Left lung (tissue), 4 donors: ENCODE measurements at regions not wholly inside any gene's neighbourhood (a gene's known extent, or its start where the extent isn't known, plus 50 kb on each side); places are given as distances from the start of the nearest gene placed in this dataset.

Experiments used
- ATAC-seq: fragments of 200-7000 bp; cut with Tn5 transposase; one replicate; pipeline ENCODE4 v1.9.1; 2020; ENCODE audit warnings: moderate library complexity
- DNase-seq, 4 donors: peaks; one replicate each; pipeline ENCODE4 v3.0.0-alpha.2; 2013 to 2020
- H3K27ac ChIP-seq, 2 donors: fragments of 200-600 bp; sonication (generic) in 1 of 2; one replicate each; pipeline versions ENCODE4 v1.5.0 to v1.8.0; 2020 to 2021
- H3K27me3 ChIP-seq, 2 donors: fragments of 200-600 bp; sonication (generic) in 1 of 2; one replicate each; pipeline versions ENCODE4 v1.5.0 to v1.8.0; 2020 to 2021
- H3K36me3 ChIP-seq, 2 donors: fragments of 200-600 bp; sonication (generic) in 1 of 2; one replicate each; pipeline versions ENCODE4 v1.5.0 to v1.8.0; 2020 to 2021
- H3K4me1 ChIP-seq, 2 donors: fragments of 200-600 bp; one replicate each; pipeline ENCODE4 v1.8.0; 2021
- H3K4me3 ChIP-seq, 2 donors: fragments of 200-600 bp; sonication (generic) in 1 of 2; one replicate each; pipeline versions ENCODE4 v1.5.0 to v1.8.0; 2020 to 2021; ENCODE audit warnings: mild to moderate bottlenecking in 1 of 2
- H3K9me3 ChIP-seq, 2 donors: fragments of 200-600 bp; sonication (generic) in 1 of 2; one replicate each; pipeline versions ENCODE4 v1.5.0 to v1.8.0; 2020 to 2021
- CTCF ChIP-seq, 2 donors: fragments of 200-600 bp; sonication (generic) in 1 of 2; IDR thresholded peaks; one replicate each; pipeline versions ENCODE4 v1.5.0 to v1.8.0; 2021; ENCODE audit warnings: antibody characterized with exemption in 2 of 2
- intact Hi-C, 2 donors: fragments of 100-400 bp; cut with DNase I; formaldehyde crosslinking; loops; one replicate each; pipeline versions ENCODE4 v1.11.2 to v1.14.2; 2022
- donor health status: DM: no; HTN: yes; CAD: no.
- donor health status: DM: no; HTN: no; CAD: no.

GRCh38 chr13:88376760-88377388 is 705.7 kb downstream of the SLITRK5 start:
- Histone ChIP-seq H3K36me3 (no peaks in the 10 kb centered on the region), H3K27me3 (no peaks in the 10 kb centered on the region), H3K4me1 (no peaks in the 10 kb centered on the region), H3K4me3 (no peak overlapping the region), H3K27ac (no peak overlapping the region), H3K9me3 (peaks cover 0 to 11% of the 10 kb centered on the region in 2 donors)
- intact Hi-C loops = no loop called here
- TF ChIP-seq CTCF (IDR thresholded peaks at IDR 0.05) = no peak
- ATAC-seq = peak; percentile 31
- no peak for DNase-seq

- Histone ChIP-seq H3K9me3 (peaks cover 0 to 11% of the 10 kb centered on the region in 2 donors), H3K36me3 (no peaks in the 10 kb centered on the region), H3K27me3 (no peaks in the 10 kb centered on the region), H3K4me1 (no peaks in the 10 kb centered on the region), H3K4me3 (no peak overlapping the region), H3K27ac (no peak overlapping the region)
- intact Hi-C loops = no loop called here
- no peak for TF ChIP-seq CTCF (IDR thresholded peaks at IDR 0.05)
- no peak for ATAC-seq
- no peak for DNase-seq
Observed at GRCh38 chr13:88377852-88378251, 706.7 kb downstream of the SLITRK5 start.

DNA sequence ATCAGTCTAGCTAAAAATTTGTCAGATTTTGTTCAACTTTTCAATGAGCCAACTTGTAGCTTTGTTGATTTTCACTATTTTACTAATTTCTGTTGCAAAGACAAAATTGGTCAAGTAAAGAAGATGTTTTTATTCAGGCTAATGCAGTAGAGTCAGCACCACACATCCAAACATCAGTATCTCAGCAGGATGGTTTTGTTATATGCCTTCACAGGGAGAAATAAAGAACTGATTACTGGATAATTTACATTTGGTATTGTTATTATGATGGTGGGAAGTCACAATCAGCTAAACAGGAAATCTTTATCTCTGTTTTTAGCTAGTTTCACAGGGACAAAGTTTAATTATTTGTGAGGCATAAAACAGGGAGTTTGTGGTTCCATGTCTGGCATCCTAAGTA is 713.4 kb downstream of the SLITRK5 start:
- no peak for ATAC-seq
- intact Hi-C loops = no loop called here
- no peak for TF ChIP-seq CTCF (IDR thresholded peaks at IDR 0.05)

DNA sequence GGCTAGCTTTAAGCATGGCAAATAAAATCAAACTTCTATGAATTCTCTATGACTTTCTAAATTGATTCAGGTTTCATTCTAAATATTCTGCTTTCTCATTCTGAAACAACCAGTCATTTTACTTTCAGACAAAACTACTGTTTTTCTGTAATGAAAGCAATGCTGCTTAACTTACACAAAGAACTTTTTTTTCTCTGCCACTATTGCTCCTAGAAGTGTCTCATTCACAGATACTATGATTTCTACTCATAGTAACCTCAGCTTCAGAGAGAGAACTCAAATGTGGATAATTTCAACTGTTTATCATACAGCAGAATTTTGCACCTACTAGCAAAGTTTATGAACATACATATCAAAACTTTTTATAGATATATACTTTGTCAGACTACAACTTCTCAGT is 724.6 kb downstream of the SLITRK5 start:
- DNase-seq (no peak), ATAC-seq (no peak)
- intact Hi-C loops = no loop called here
- Histone ChIP-seq H3K36me3 (no peaks in the 10 kb centered on the region), H3K27me3 (no peaks in the 10 kb centered on the region), H3K9me3 (no peaks in the 10 kb centered on the region), H3K4me1 (no peaks in the 10 kb centered on the region), H3K4me3 (no peak overlapping the region), H3K27ac (no peak overlapping the region)
- TF ChIP-seq CTCF (IDR thresholded peaks at IDR 0.05) = no peak

More for the DNA sequence above, 713.4 kb downstream of the SLITRK5 start:
- no peak overlapping the region for H3K4me3 ChIP-seq
- no peaks in the 10 kb centered on the region for H3K4me1 ChIP-seq
- H3K27ac ChIP-seq = no peak overlapping the region
- H3K9me3 ChIP-seq = peaks cover 0 to 6% of the 10 kb centered on the region in 2 donors
- no peak for DNase-seq
- no peaks in the 10 kb centered on the region for H3K27me3 ChIP-seq
- H3K36me3 ChIP-seq = no peaks in the 10 kb centered on the region

DNA sequence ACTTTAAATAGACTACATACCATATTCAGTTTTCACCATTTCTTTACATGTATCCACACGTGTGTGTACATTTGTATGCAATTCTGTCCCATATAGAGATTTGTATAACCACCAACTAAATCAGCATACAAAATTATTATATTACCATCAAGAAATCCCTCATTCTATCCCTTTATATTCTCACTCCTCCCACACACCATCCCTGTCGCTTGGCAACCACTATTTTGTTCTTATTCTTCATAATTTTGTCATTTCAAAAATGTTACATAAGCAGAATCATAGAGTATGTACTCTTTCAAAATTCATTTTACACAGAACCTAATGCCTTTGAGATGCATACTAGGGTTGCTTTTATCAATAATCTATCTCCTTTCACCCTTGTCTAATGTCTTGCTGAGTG is 740.5 kb downstream of the SLITRK5 start:
- no peak overlapping the region for H3K4me3 ChIP-seq
- intact Hi-C loops = no loop called here
- H3K36me3 ChIP-seq = no peaks in the 10 kb centered on the region
- no peak overlapping the region for H3K27ac ChIP-seq
- TF ChIP-seq CTCF (IDR thresholded peaks at IDR 0.05) = no peak
- ATAC-seq (no peak), DNase-seq (no peak)
- H3K4me1 ChIP-seq = no peaks in the 10 kb centered on the region
- H3K9me3 ChIP-seq = no peaks in the 10 kb centered on the region
- no peaks in the 10 kb centered on the region for H3K27me3 ChIP-seq
